Neural cell (in vitro differentiated cells): ENCODE measurements at regions not wholly inside any gene's neighbourhood (a gene's known extent, or its start where the extent isn't known, plus 50 kb on each side); places are given as distances from the start of the nearest gene placed in this dataset.

Source experiments
- H2AFZ ChIP-seq: fragments of 200-600, 300-800 bp; sonication (generic), shearing (Covaris generic); 2 replicates; pipeline ENCODE4 v1.6.0; 2014; ENCODE audit warnings: low read depth, mild to moderate bottlenecking, antibody characterized with exemption, low read length, moderate library complexity
- H3F3A ChIP-seq: fragments of 200-600 bp; shearing (Covaris generic); 2 replicates; pipeline ENCODE4 v1.6.1; 2016; ENCODE audit warnings: mild to moderate bottlenecking, moderate library complexity, mixed read lengths, antibody characterized with exemption, low read length; ENCODE audit not compliant: insufficient read depth, poor library complexity, severe bottlenecking
- H3K27ac ChIP-seq: fragments of 200-600, 300-800 bp; sonication (generic), shearing (Covaris generic); 2 replicates; pipeline ENCODE4 v1.5.1; 2014; ENCODE audit warnings: mild to moderate bottlenecking, low read length, moderate library complexity
- H3K27me3 ChIP-seq: fragments of 300-800, 200-600 bp; sonication (generic), shearing (Covaris generic); 2 replicates; pipeline ENCODE4 v1.6.0; 2014; ENCODE audit warnings: mild to moderate bottlenecking, low read depth, low read length, moderate library complexity; ENCODE audit not compliant: insufficient read depth
- H3K36me3 ChIP-seq: fragments of 300-800, 200-600 bp; sonication (generic), shearing (Covaris generic); 2 replicates; pipeline ENCODE4 v1.5.1; 2014; ENCODE audit warnings: mild to moderate bottlenecking, antibody characterized with exemption, low read length, moderate library complexity; ENCODE audit not compliant: insufficient read depth
- H3K4me2 ChIP-seq: fragments of 300-800, 200-600 bp; sonication (generic), shearing (Covaris generic); 2 replicates; pipeline ENCODE4 v1.6.0; 2014; ENCODE audit warnings: mild to moderate bottlenecking, low read length
- H3K4me3 ChIP-seq: fragments of 300-800, 200-600 bp; sonication (generic), shearing (Covaris generic); 2 replicates; pipeline ENCODE4 v1.5.1; 2014; ENCODE audit warnings: mild to moderate bottlenecking, low read length, moderate library complexity
- H3K79me2 ChIP-seq: fragments of 200-600 bp; shearing (Covaris generic); replicated peaks from 2 replicates; pipeline ENCODE4 v1.6.0; 2014; ENCODE audit warnings: mild to moderate bottlenecking, low read length, moderate library complexity; ENCODE audit not compliant: insufficient read depth
- H3K9ac ChIP-seq: fragments of 300-800, 200-600 bp; sonication (generic), shearing (Covaris generic); 2 replicates; pipeline ENCODE4 v1.6.1; 2016; ENCODE audit warnings: mild to moderate bottlenecking, low read length, mixed read lengths
- H3K9me2 ChIP-seq: fragments of 200-600 bp; shearing (Covaris generic); 2 replicates; pipeline ENCODE4 v1.6.1; 2016; ENCODE audit warnings: mild to moderate bottlenecking, low read length, mixed read lengths; ENCODE audit not compliant: insufficient read depth
- H3K9me3 ChIP-seq: fragments of 200-600, 300-800 bp; sonication (generic), shearing (Covaris generic); 2 replicates; pipeline ENCODE4 v1.6.1; 2016; ENCODE audit warnings: mild to moderate bottlenecking, mixed run types, low read length, moderate library complexity, mixed read lengths
- H4K20me1 ChIP-seq: fragments of 200-600 bp; shearing (Covaris generic); 2 replicates; pipeline ENCODE4 v1.6.1; 2016; ENCODE audit warnings: mild to moderate bottlenecking, mixed run types; ENCODE audit not compliant: insufficient read depth
- CTCF ChIP-seq: fragments of 450-650 bp; IDR thresholded peaks from 2 replicates; pipeline ENCODE4 v1.5.1; 2014; ENCODE audit warnings: antibody characterized with exemption, mild to moderate bottlenecking, moderate library complexity; ENCODE audit not compliant: poor library complexity, severe bottlenecking
- EP300 ChIP-seq: fragments of 450-650 bp; conservative IDR thresholded peaks from 2 replicates; pipeline ENCODE4 v1.6.1; 2014; ENCODE audit warnings: antibody characterized with exemption, mild to moderate bottlenecking, moderate library complexity; ENCODE audit not compliant: poor library complexity, severe bottlenecking
- MXI1 ChIP-seq: fragments of 450-650 bp; conservative IDR thresholded peaks from 2 replicates; pipeline ENCODE4 v1.6.1; 2014; ENCODE audit warnings: antibody characterized with exemption, mild to moderate bottlenecking; ENCODE audit not compliant: poor library complexity, severe bottlenecking
- POLR2AphosphoS5 ChIP-seq: IDR thresholded peaks from 2 replicates; pipeline ENCODE4 v1.6.1; 2012
- RAD21 ChIP-seq: fragments of 450-650 bp; conservative IDR thresholded peaks from 2 replicates; pipeline ENCODE4 v1.6.1; 2014; ENCODE audit warnings: antibody characterized with exemption, mild to moderate bottlenecking, moderate library complexity
- REST ChIP-seq: IDR thresholded peaks from 2 replicates; pipeline ENCODE4 v1.6.1; 2012; ENCODE audit warnings: borderline replicate concordance
- TAF1 ChIP-seq: IDR thresholded peaks from 2 replicates; pipeline ENCODE4 v1.6.1; 2012; ENCODE audit warnings: low read depth

- Histone ChIP-seq H3K9me3 (no peaks in the 10 kb centered on the region), H3F3A (no peaks in the 10 kb centered on the region), H3K79me2 (no peaks in the 10 kb centered on the region), H2AFZ (no peak overlapping the region), H3K36me3 (no peaks in the 10 kb centered on the region), H4K20me1 (no peaks in the 10 kb centered on the region), H3K9ac (no peak overlapping the region), H3K27ac (no peak overlapping the region), H3K9me2 (no peaks in the 10 kb centered on the region), H3K4me3 (no peak overlapping the region), H3K4me2 (no peak overlapping the region), H3K27me3 (no peaks in the 10 kb centered on the region)
- no peak for TF ChIP-seq RAD21
- TF ChIP-seq TAF1: no peak
- no peak for TF ChIP-seq CTCF
- TF ChIP-seq REST: no peak
- TF ChIP-seq EP300: no peak
- no peak for TF ChIP-seq POLR2AphosphoS5
- no peak for TF ChIP-seq MXI1
These were observed 268.5 kb upstream of the PPFIA2 start for GRCh38 chr12:82027612-82028011.

GRCh38 chr12:82025462-82025861 lies 266.3 kb upstream of the PPFIA2 start:
- TF ChIP-seq MXI1 (no peak), RAD21 (no peak), REST (no peak), EP300 (no peak), CTCF (no peak), TAF1 (no peak)

More at GRCh38 chr12:82025462-82025861, 266.3 kb upstream of the PPFIA2 start:
- Histone ChIP-seq H3K36me3 (no peaks in the 10 kb centered on the region), H3K9me3 (no peaks in the 10 kb centered on the region), H3K9me2 (no peaks in the 10 kb centered on the region), H3K27me3 (no peaks in the 10 kb centered on the region), H3K4me2 (no peak overlapping the region), H3F3A (no peaks in the 10 kb centered on the region), H3K4me3 (no peak overlapping the region), H4K20me1 (no peaks in the 10 kb centered on the region), H3K79me2 (no peaks in the 10 kb centered on the region), H3K27ac (no peak overlapping the region), H3K9ac (no peak overlapping the region), H2AFZ (no peak overlapping the region)
